NCI-H2081 treated with DMSO at 0.1 percent for 48 hours (cell line): ENCODE measurements at regions not wholly inside any gene's neighbourhood (a gene's known extent, or its start where the extent isn't known, plus 50 kb on each side); places are given as distances from the start of the nearest gene placed in this dataset.
"Not testable (repeated sequence)": the region's sequence is repeated elsewhere in the genome, so short reads cannot be mapped to it uniquely, and the experiment has no call there.

ENCODE experiments used
- DNase-seq: peaks from one replicate; lab custom pipeline; 2025; lab: John Stamatoyannopoulos, UW

DNA sequence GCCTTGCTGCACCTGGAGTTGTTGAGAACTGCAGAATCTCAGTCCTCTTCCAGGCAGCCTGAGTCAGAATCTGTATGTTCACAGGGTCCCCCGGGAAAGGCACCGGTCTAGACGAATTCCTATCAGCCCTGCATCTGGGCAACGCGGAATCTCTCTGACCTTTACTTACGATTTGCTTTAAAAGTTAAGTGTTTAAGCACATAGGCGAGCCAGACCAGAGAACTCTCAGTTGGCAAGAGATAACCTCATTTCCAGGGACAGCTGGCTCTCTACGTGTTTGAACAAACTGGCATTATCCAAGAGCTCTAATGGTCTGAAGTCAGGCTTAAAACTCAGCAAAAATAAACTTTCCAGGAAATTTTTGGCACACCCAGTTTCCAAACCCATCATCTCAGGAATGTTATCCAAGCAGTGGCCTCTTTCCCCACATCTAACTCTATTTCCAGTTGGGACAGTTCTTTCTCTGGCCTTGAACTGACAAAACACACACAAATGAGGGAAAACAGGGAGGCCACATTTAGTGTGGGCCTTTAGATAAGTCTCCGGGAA is 53.4 kb downstream of the HES1 start:
- no peak for DNase-seq

DNA sequence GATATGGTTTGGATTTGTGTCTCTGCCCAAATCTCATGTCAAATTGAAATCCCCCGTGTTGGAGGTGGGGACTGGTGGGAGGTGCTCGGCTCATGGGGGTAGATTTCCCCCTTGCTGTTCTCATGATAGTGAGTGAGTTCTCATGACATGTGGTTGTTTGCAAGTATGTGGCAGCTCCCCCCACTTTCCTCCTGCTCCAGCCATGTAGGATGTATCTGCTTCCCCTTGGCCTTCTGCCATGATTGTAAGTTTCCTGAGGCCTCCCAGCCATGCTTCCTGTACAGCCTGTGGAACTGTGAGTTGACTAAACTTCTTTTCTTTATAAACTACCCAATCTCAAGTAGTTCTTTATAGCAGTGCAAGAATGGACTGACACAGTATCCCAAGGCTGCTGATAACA is 55.9 kb downstream of the HES1 start:
- DNase-seq = not testable (repeated sequence)

DNA sequence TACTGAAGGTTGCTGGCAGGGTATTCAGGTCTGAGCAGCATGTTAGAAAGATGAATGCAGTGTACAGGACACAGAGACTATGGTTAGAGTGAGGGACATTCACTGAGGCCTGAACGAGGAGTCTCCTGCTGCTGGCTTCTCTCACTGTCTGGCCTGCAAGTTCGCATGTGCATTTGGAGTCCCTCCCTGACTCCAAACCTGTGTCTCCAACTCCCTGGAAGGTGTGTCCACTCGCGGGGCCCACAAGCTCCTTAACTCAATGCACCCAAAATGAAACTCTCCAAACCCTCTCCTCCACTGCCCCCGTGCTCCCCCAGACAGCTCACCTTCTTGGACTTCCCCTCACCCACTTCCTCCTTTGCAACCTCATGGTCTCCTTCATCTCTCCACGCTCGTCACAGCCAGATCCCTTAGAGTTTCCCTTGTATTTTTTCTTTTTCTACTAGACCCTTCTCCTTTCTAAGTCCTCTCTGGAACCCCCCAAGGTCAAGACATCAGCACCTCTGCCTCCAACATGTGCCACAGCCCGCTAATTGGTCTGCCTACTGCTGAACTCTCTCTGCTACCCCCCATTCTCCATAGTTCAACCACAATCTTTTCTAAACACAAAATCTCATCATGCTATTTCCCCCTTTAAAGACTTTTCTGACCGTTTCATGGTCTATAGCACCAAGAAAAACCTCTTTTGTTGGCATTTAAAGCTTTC is 58.3 kb downstream of the HES1 start:
- no peak for DNase-seq

DNA sequence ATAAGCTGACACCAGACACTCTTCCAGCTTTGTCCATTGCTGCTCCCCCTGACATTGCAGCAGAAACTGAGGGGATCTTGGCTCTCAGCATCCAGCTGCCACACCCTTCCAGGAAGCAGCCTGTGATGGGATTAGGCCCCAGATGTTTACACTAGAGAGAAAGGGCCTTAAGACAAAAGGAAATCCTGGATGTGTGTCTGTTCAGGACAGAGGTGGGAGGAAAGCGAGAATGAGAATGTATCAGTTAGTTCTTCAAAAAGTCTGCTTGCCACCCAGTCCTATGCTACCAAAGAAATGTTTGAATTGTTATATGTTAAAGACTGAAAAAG is 58.8 kb downstream of the HES1 start:
- no peak for DNase-seq

DNA sequence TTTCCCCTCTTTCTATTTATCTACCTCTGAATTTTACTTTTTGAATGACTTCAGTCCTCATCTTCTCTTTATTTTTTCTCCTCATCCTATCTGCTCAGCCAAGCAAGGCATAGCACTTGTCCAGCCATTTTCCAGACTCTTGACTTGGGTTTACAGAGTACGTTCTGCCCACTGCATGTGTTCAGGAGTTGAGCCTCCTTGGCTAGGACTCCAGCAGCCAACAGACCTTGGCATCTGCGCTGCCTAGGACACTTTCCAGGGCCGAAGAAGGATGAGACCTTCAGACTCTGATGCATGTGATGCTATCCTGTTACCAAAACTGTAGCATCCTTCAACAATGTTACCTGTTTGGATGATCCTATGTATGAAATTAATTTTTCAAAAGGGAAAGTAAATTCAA is 59.7 kb downstream of the HES1 start:
- DNase-seq = no peak

DNA sequence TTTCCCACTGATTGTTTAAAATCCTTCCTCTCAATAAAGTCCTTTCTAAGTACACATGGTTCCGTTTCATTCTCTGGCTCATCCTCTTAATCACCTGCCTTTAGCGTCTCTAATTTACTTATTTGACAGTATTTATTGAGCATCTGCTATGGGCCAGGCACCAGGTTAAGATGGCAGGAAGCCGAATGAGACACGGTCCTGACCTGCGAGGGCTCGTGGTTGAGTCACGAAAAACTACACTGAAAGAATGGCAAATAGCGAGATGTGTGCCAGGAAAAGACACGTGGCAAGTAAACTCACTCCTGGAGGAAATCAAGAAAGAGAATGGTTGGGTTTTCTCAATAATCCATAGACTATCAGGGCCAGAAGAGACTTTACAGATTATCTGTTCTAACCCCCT is 60.9 kb downstream of the HES1 start:
- DNase-seq = no peak

DNA sequence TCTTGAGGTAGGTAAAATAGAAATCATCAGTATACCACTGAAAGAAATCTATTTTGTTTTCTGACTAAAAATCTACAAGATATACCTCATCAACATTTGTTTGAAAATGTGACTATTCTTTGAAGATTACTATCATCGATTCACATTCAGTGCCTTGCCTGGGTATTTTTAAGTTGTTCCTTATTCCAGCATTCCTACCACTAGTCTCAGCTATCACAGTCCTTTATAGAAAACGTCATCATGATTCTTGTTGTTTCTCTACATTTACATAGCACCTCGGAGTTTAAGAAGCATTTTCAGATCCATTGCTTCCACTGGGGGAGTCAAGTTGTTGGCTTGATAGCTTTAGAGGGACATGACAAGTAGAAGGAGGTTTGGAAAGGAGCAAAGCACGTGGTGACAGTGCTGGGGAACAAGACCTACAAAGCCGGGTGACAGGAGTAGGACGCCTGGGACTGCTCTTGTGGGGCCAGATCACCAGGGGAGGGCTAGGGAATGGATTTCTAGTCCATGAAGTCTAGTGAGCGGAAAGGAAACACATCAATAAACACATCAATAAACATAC is 61.5 kb downstream of the HES1 start:
- no peak for DNase-seq

DNA sequence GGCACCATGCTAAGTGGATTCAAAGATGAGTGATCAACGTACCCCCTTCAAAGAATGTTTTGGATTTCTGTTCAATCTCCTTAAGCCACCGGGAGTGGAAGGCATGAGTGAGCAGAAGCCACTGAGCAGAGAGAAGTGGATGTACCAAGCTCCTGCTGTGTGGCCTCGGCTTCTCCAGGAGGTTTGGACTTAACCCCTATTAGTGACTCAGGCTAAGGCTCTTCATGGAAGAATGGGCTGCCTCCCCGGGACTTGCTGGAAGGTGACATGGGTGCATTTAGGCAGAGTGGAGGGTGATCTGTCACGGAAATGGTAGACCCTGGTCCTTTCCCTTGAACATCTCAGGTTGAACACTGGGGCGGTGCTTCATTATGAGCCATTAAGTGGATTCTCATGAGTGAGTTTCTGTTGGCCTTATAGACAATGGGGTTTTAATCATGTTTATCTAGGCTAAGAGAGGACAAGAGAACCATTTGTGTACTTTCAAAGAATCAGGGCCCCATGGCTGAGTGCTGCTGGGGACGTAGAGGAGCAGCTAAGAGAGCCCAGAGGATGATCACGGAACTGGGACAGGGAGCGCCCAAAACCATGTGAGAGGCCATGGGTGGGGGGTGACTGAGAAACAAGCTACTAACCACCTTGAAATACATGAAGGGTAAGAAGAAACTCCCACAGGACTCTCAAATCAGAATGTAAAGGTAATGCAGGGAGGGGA is 62.2 kb downstream of the HES1 start:
- DNase-seq = no peak

DNA sequence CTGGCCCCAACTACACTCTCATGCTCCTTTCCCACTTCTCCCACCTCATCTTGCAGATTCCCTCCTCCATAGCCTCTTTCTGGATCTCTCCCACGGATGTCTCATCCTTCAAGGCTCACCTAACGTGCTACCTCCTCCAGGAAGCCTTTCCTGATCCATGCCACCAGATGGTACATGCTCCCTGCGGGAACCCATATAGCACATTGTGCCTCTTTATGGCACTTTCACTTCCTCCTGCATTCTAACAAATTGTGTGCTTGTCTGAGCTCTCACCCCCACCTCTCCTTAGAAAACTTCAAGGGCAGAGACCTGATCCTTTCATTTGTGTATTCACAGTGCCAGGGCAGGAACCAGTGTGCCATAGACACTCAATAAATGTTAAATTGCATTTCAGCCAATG is 63.0 kb downstream of the HES1 start:
- DNase-seq = no peak

DNA sequence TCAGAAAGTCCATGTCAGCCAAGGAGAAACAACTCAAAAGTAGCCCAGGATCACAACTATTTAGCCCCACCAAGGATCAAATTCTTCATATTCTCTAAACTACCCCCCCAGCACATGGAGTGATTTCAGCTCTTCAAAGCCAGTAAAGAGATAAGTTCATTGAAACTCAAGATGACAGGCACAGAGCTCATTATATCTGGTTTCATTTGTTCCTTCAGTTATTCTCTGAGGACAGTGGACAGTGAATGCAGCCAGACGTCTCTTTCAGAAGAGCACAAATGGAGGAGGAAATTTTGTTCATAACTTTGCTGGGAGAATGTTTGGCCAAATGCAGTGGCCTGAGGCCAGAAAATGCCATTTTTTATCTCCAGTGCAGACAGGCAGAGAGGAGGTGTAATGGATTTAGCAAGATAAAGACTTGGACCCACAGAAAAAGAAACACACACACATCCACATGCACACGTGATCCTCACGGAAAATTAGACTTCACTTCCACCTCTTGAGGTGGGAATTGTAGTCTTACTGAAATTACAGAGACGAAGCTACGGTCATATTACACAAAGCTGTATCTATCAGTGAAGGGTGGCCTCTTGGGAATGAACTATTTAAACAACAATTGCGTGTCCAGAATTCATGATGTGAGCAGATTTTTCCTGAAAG is 64.6 kb downstream of the HES1 start:
- DNase-seq = no peak

DNA sequence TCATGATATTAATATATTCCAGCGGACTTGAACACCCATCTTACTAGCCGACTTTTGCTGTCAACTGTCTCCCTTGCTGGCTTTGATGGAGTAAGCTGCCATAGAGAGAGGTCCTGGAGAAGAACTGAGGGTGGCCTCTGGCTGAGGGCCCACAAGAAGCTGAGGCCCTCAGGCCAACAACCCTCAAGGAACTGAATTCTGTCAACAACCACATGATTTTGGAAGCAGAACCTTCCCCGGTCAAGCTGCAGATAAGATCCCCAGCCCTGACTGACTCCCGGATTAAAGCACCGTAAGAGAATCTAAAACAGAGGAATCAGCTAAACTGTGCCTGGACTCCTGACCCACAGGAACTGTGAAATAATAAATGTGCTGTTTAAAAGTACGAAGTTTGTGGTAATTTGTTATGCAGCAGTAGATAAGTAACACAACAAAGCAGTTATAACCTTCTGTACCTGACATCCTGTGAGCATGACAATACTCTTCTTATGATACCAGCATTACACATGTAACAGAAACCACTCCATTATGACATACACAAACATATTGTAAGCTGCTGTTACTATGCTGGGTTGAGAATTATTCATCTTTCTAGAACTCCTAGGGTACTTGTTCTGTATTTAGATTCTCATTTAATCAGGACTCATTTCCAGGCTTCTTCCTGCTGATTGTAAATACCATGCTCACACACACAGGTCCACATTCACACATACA is 66.2 kb downstream of the HES1 start:
- DNase-seq = no peak

DNA sequence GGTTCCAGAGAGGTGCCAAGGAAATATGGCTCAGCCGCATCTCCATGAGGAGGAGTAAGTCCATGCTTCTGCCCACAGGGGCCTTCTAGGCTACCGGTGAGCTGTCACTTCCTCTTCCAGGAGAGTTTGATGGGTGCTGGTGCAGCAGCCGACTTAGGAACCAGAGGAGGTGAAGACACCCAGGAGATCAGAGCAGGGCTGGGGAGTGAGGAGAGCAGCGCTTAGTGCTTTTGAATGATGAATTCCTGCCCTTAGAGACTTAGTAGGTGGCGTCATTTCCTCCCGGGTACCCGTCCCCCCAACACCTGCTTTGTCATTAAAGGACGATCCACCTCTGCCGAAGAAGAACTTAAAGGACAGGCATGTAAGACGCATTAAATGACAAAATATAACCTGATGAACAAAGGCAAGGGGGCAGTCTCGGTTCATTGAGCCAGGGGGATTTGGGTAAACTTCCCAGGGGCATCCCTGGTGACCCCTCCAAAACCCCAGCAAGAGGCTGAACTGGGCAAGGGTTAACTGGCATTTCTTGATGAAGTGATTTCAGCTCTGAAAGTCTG is 67.6 kb downstream of the HES1 start:
- no peak for DNase-seq

DNA sequence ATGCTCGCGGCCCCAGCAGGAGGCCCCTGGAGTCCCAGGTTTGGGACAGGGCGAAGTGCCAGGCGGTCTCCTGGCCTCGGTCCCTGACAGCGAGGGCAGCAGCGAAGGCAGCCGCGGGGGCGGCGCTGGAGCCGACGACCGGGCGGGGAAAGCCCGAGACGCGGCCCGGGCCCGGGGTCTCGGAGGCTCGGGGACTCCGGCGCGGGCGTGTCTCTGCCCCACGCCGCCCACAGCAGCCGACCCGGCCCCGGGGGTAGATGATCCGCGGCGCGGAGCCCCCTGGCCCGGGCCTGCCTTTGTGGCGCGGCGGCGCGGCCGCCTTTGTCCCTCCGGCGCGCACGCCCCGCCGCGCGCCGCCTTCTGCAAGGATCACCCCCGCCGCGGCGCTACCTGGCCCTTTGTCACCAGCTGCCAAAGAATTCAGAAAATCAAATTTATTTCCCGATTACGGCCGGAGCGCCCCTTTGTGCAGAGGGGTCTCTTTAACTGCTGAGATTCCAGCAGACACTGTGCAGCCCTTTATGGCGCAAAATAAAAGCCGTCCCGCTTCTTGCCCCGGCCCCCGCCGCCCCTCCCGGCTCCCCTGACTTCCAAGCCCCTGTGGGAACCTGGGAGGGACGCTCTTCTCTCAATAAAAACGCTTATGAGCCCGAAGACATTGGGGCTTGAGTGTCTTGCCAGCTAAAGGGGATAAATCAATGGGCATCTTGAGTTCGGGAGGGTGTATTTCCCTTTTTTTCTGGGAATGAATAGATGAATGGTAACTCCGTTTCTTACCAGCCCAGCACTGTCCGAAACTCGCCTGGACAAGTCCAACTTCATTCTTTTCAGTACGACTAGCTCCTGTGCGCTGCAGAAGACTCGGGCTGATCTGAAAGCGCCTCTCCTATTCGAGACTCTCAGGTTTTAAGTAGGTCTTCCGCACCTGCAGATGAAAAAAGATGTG is 68.4 kb downstream of the HES1 start:
- DNase-seq = peak; percentile 34

DNA sequence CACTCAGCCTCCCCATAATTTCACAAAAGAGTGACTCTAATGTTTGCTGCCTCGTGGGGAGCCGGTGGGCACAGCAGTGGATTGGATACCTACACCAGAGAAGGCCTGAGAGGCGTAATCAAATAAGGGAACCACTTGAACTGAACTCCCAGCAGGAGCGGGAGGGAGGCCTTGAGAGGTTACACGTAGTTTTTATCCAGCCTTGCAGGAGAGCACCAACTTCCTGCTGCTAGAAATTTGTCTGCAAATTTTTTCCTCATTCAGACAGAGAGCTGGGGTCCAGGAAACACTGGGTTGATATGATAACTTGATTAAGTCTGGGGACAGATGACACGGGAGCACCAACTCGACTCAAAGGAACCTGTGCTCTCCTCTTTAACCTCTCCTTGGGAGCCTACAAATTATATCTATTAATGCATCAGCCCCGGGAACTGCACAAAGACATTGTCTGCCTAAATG is 69.8 kb downstream of the HES1 start:
- peak; percentile 90 for DNase-seq

DNA sequence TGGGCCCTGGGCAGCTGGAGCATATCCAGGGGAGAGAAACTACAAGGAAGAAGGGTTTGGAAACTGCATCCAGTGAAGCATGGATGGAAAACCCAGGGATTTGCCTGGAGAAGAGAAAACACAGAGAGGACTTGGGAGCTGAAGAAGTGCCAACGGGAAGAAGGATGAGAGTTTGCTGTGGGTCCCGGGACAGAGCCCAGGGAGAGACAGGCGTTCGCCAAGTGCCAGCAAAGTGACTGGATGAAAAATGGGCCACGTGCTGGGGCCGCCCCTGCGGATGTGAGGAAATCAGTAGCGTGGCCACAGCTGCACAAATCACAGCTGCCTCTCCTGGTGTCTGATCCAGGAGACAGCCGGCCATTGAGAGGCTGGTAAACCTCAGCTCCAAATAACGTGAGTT is 70.4 kb downstream of the HES1 start:
- DNase-seq = peak; percentile 48

DNA sequence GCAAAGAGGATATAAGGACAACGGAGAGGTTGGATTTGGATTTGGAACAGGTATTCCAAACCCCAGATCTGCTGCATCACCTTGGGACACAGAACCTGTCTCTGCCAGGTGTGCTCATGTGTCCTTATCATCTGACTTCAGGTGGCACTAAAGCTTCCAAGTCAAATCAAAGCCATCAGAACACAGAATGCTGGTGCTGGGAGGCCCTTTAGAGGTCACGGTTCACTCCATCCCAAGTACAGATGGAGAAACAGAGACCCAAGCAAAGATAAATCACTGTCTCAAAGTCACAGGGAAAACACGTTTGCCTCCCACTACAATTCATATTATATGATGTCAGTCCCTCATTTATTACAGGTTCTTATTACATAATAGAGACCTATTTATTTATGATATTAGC is 72.8 kb downstream of the HES1 start:
- no peak for DNase-seq

DNA sequence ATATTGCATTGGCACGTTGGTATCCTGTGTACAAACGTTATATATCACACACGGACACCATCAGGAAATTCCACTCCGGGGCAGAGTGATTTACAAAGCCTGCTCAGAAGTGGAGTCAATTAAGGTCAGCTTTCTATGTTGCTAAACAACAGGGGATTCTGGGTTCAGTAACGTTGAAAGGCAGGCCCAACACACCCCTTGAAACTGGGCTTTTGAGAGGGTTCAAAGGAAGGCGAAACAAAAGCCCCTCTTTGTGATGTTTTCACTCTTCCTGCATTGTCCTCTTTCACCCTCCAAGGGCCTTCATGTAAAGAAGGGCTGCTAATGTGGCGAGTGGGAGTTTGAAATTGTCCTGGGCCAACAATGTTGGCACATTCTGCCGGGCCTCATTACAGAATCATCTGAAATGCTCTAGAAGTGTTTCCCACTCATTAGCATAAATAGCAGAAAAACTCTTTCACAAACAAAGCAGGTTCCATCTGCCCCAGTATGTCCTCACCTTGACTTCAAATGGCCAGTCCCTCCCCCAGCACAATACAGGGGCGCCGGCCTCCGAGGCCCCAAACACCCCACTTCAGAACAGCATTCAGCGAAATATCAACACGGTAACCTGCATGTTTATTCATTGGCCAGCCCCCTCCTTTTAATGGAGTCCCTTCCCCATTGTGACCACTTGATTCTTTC is 76.4 kb downstream of the HES1 start:
- no peak for DNase-seq

DNA sequence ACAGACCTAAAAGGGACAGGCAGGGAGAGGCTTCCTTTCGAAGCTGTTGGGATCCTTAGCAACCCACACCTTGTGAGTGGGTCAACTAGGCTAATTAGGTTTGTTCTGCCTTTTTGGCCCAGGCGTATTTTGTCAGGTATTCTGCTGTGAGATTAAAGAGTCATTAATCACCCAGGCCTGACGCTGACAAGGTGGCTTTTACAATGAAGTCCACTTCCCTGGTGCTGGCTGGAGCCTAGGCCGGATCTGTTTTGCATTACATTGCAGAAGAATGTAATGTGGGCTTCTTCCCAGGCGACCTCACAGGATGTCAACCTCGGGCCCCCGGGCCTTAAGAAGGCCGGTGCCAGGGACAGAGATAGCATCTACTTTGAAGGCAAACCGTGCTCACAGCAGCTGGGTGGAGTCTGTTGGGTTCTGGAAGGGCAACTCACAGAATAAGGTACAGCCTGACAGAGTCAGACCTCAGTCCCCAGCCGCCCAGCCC is 76.9 kb downstream of the HES1 start:
- no peak for DNase-seq

DNA sequence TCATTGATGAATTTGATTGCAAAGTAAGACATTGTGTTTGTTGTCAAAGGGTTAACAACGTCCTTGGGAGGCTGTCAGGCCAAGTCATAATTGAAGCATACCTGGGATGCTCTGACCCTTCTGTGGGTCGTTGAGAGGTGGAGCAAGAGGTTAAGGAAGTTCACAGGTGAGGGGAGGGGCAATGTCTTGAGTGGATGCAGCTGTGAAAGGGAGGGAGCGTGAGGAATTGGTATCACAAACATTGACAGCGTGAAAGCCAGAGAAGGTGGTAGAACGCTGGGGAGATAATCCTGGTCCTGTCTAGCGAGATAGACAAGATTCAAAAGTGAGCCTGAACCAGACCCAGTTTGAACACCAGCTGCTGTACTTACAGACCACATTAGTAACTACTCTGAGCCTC is 79.4 kb downstream of the HES1 start:
- DNase-seq = no peak
